ENCODE measurements at regions not wholly inside any gene's neighbourhood (a gene's known extent, or its start where the extent isn't known, plus 50 kb on each side); places are given as distances from the start of the nearest gene placed in this dataset.

DNA sequence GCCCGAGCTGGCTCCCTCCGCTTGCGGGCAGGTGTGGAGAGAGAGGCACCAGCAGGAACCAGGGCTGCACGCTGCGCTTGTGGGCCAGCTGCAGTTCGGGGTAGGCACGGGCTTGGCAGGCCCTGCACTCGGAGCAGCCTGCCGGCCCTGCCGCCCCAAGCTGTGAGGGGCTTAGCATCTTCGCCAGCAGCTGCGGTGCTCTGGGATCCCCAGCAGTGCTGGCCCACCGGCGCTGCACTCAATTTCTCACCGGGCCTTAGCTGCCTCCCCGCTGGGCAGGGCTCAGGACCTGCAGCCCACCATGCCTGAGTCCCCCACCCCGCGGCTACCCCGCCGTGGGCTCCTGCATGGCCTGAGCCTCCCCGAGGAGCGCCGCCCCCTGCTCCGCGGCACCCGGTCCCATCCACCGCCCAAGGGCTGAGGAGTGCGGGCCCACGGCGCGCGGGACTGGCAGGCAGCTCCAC is 434.4 kb upstream of the RGPD4 start:
- TF ChIP-seq, protein P1, sequence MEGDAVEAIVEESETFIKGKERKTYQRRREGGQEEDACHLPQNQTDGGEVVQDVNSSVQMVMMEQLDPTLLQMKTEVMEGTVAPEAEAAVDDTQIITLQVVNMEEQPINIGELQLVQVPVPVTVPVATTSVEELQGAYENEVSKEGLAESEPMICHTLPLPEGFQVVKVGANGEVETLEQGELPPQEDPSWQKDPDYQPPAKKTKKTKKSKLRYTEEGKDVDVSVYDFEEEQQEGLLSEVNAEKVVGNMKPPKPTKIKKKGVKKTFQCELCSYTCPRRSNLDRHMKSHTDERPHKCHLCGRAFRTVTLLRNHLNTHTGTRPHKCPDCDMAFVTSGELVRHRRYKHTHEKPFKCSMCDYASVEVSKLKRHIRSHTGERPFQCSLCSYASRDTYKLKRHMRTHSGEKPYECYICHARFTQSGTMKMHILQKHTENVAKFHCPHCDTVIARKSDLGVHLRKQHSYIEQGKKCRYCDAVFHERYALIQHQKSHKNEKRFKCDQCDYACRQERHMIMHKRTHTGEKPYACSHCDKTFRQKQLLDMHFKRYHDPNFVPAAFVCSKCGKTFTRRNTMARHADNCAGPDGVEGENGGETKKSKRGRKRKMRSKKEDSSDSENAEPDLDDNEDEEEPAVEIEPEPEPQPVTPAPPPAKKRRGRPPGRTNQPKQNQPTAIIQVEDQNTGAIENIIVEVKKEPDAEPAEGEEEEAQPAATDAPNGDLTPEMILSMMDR (IDR thresholded peaks at IDR 0.05; ENCODE audit: low read depth, low read length), result no peak
- TF ChIP-seq EZH2phosphoT487 (IDR thresholded peaks at IDR 0.05; ENCODE audit: low read depth), result no peak
